ENCODE measurements at regions not wholly inside any gene's neighbourhood (a gene's known extent, or its start where the extent isn't known, plus 50 kb on each side); places are given as distances from the start of the nearest gene placed in this dataset.

GRCh38 chr9:126156898-126157297, 169.7 kb upstream of the MVB12B start:
- no peak for TF ChIP-seq ISL1 (CRISPR knock-in tag; IDR thresholded peaks at IDR 0.05)
- TF ChIP-seq PPARA (CRISPR knock-in tag; IDR thresholded peaks at IDR 0.05; ENCODE audit: borderline replicate concordance) = no peak
- no peak for TF ChIP-seq RARB (CRISPR knock-in tag; IDR thresholded peaks at IDR 0.05)
- no peak for TF ChIP-seq ESRRG (CRISPR knock-in tag; IDR thresholded peaks at IDR 0.05)
- no peak for TF ChIP-seq CSDC2 (CRISPR knock-in tag; IDR thresholded peaks at IDR 0.05)
- TF ChIP-seq ZFP30 (CRISPR knock-in tag; IDR thresholded peaks at IDR 0.05) = no peak
- TF ChIP-seq PATZ1 (CRISPR knock-in tag; IDR thresholded peaks at IDR 0.05; ENCODE audit: borderline replicate concordance) = no peak
- TF ChIP-seq GLIS3 (CRISPR knock-in tag; IDR thresholded peaks at IDR 0.05) = no peak
